H1 (cell line): ENCODE measurements at regions not wholly inside any gene's neighbourhood (a gene's known extent, or its start where the extent isn't known, plus 50 kb on each side); places are given as distances from the start of the nearest gene placed in this dataset.
"Not testable (repeated sequence)": the region's sequence is repeated elsewhere in the genome, so short reads cannot be mapped to it uniquely, and the experiment has no call there.

Experiments
- CTCF ChIA-PET: fragments of 300-600 bp; sonication (Branson Sonifier 250); formaldehyde crosslinking; loops from one replicate; lab custom pipeline; 2021; ENCODE audit not compliant: partially characterized antibody; lab: Charles Lee
- POLR2A ChIA-PET: fragments of 300-600 bp; sonication (Branson Sonifier 250); formaldehyde crosslinking; loops from one replicate; lab custom pipeline; 2021; ENCODE audit warnings: inconsistent platforms; ENCODE audit not compliant: partially characterized antibody; lab: Charles Lee
- DNase-seq, 2 experiments: peaks; one replicate each; pipeline versions ENCODE4 v3.0.0 to v3.0.0-alpha.2; 2010 to 2022; ENCODE audit warnings: low spot score in 2 of 2, low read depth in 1 of 2, mixed read lengths in 1 of 2
- FAIRE-seq: peaks from 2 replicates; lab custom pipeline; 2011; peaks lifted over from hg19 to GRCh38; lab: Jason Lieb, UNC
- H2AFZ ChIP-seq: 2 replicates; pipeline ENCODE4 v1.8.1; 2012; ENCODE audit warnings: low read length, inconsistent platforms
- H2AK5ac ChIP-seq: 2 replicates; pipeline ENCODE4 v1.6.1; 2013; ENCODE audit warnings: low read depth, low read length
- H2BK120ac ChIP-seq: replicated peaks from 2 replicates; pipeline ENCODE3; 2013; ENCODE audit warnings: low read depth, low read length, inconsistent platforms
- H2BK12ac ChIP-seq: 2 replicates; pipeline ENCODE4 v1.6.1; 2013; ENCODE audit warnings: low read depth, low read length
- H2BK15ac ChIP-seq: 2 replicates; pipeline ENCODE4 v1.6.1; 2013; ENCODE audit warnings: low read length
- H2BK20ac ChIP-seq: 2 replicates; pipeline ENCODE4 v1.6.1; 2013; ENCODE audit warnings: low read length
- H2BK5ac ChIP-seq: 2 replicates; pipeline ENCODE4 v1.6.1; 2013; ENCODE audit warnings: low read depth, low read length
- H3K14ac ChIP-seq: 2 replicates; pipeline ENCODE4 v1.6.1; 2013; ENCODE audit warnings: inconsistent platforms; ENCODE audit not compliant: insufficient read length
- H3K18ac ChIP-seq: 2 replicates; pipeline ENCODE4 v1.6.1; 2013; ENCODE audit warnings: low read length; ENCODE audit errors: extremely low read depth
- H3K23ac ChIP-seq: 2 replicates; pipeline ENCODE4 v1.6.1; 2013; ENCODE audit warnings: inconsistent platforms; ENCODE audit not compliant: insufficient read length
- H3K23me2 ChIP-seq: 2 replicates; pipeline ENCODE4 v1.6.1; 2013; ENCODE audit warnings: low read depth, low read length
- H3K27ac ChIP-seq: 2 replicates; pipeline ENCODE4 v1.6.1; 2011; ENCODE audit warnings: low read depth, low read length, inconsistent platforms
- H3K27me3 ChIP-seq, 4 experiments: replicated peaks in 1 of 4; 1 replicate in 1 of 4; 2 replicates in 3 of 4; pipeline versions ENCODE4 v1.6.1 to v1.8.1; 2011 to 2013; ENCODE audit warnings: low read length in 3 of 4, mild to moderate bottlenecking in 3 of 4, inconsistent platforms in 2 of 4, mixed read lengths in 2 of 4, moderate library complexity in 1 of 4; ENCODE audit not compliant: control insufficient read depth in 3 of 4, insufficient read depth in 3 of 4; ENCODE audit errors: extremely low read depth in 1 of 4
- H3K36me3 ChIP-seq, 4 experiments: 2 replicates each; pipeline versions ENCODE4 v1.6.1 to v1.8.1; 2011 to 2013; ENCODE audit warnings: mild to moderate bottlenecking in 4 of 4, low read length in 3 of 4, moderate library complexity in 2 of 4, control low read depth in 1 of 4, inconsistent platforms in 1 of 4; ENCODE audit not compliant: insufficient read depth in 4 of 4, control insufficient read depth in 2 of 4
- H3K4ac ChIP-seq: replicated peaks from 2 replicates; pipeline ENCODE3; 2013; ENCODE audit warnings: low read length, low read depth, mixed read lengths, inconsistent platforms; ENCODE audit not compliant: insufficient read length
- H3K4me1 ChIP-seq, 4 experiments: replicated peaks in 1 of 4; 1 replicate in 1 of 4; 2 replicates in 3 of 4; pipeline versions ENCODE4 v1.6.1 to v1.8.1; 2011 to 2013; ENCODE audit warnings: low read length in 3 of 4, inconsistent platforms in 2 of 4, mixed read lengths in 1 of 4; ENCODE audit not compliant: insufficient read depth in 4 of 4, control insufficient read depth in 3 of 4
- H3K4me2 ChIP-seq, 2 experiments: 2 replicates each; pipeline versions ENCODE4 v1.6.1 to v1.8.1; 2011 to 2013; ENCODE audit warnings: low read depth in 2 of 2, low read length in 2 of 2, control low read depth in 1 of 2, inconsistent platforms in 1 of 2, mild to moderate bottlenecking in 1 of 2; ENCODE audit not compliant: insufficient read depth in 1 of 2
- H3K4me3 ChIP-seq, 4 experiments: fragments of 200-600, 300-600 bp in 1 of 4; sonication (generic), shearing (Covaris generic), sonication (Bioruptor Twin) in 1 of 4; 2 replicates each; pipeline versions ENCODE4 v1.5.1 to v1.8.1; 2011 to 2016; ENCODE audit warnings: low read length in 4 of 4, low read depth in 3 of 4, control low read depth in 2 of 4, inconsistent platforms in 2 of 4, mild to moderate bottlenecking in 2 of 4, mixed read lengths in 1 of 4, moderate library complexity in 1 of 4; ENCODE audit not compliant: insufficient read depth in 2 of 4; ENCODE audit errors: extremely low read depth in 1 of 4
- H3K56ac ChIP-seq: replicated peaks from 2 replicates; pipeline ENCODE3; 2013; ENCODE audit warnings: low read depth, mild to moderate bottlenecking, mixed read lengths, low read length, inconsistent platforms; ENCODE audit not compliant: insufficient read length
- H3K79me1 ChIP-seq: 2 replicates; pipeline ENCODE4 v1.6.1; 2013; ENCODE audit warnings: low read depth, low read length, control low read depth
- H3K79me2 ChIP-seq, 2 experiments: 2 replicates each; pipeline versions ENCODE4 v1.6.1 to v1.8.1; 2012 to 2013; ENCODE audit warnings: low read length in 2 of 2, mild to moderate bottlenecking in 2 of 2, inconsistent platforms in 1 of 2; ENCODE audit not compliant: insufficient read depth in 2 of 2, control insufficient read depth in 1 of 2
- H3K9ac ChIP-seq, 4 experiments: replicated peaks in 1 of 4; 1 replicate in 1 of 4; 2 replicates in 3 of 4; pipeline versions ENCODE4 v1.6.1 to v1.8.1; 2011 to 2013; ENCODE audit warnings: low read depth in 3 of 4, low read length in 3 of 4, control low read depth in 2 of 4, mild to moderate bottlenecking in 2 of 4, moderate library complexity in 2 of 4, inconsistent platforms in 1 of 4; ENCODE audit errors: extremely low read depth in 1 of 4
- H3K9me3 ChIP-seq, 2 experiments: 2 replicates each; pipeline versions ENCODE4 v1.6.1 to v1.8.1; 2012 to 2013; ENCODE audit warnings: mild to moderate bottlenecking in 2 of 2, moderate library complexity in 2 of 2, control low read depth in 1 of 2, inconsistent platforms in 1 of 2, low read depth in 1 of 2, low read length in 1 of 2, mixed read lengths in 1 of 2; ENCODE audit not compliant: insufficient read depth in 2 of 2
- H4K20me1 ChIP-seq, 2 experiments: replicated peaks in 1 of 2; 2 replicates each; pipeline versions ENCODE3 to v1.8.1; 2011 to 2013; ENCODE audit warnings: inconsistent platforms in 2 of 2, low read length in 2 of 2, mild to moderate bottlenecking in 1 of 2; ENCODE audit not compliant: insufficient read depth in 2 of 2, control insufficient read depth in 1 of 2
- H4K5ac ChIP-seq: 2 replicates; pipeline ENCODE4 v1.6.1; 2013; ENCODE audit warnings: low read length, low read depth, mixed read lengths, inconsistent platforms; ENCODE audit not compliant: insufficient read length
- H4K8ac ChIP-seq: 2 replicates; pipeline ENCODE4 v1.8.0; 2013; ENCODE audit warnings: mild to moderate bottlenecking, moderate library complexity, low read length, inconsistent platforms; ENCODE audit not compliant: insufficient read depth; ENCODE audit errors: extremely low read depth
- H4K91ac ChIP-seq: replicated peaks from 2 replicates; pipeline ENCODE3; 2013; ENCODE audit warnings: low read length, mixed read lengths, inconsistent platforms; ENCODE audit not compliant: insufficient read length
- WGBS, 2 experiments: shearing (Covaris generic) in 1 of 2; methylation state at CpG; one replicate each; pipeline versions ENCODE4 v1.1.6 to v1.1.7; 2013 to 2015; ENCODE audit warnings: low lambda C conversion rate in 2 of 2, mixed read lengths in 2 of 2, inconsistent platforms in 1 of 2, low coverage in 1 of 2, missing lambda C conversion rate in 1 of 2; ENCODE audit not compliant: insufficient replicate concordance in 2 of 2, insufficient coverage in 1 of 2, insufficient read length in 1 of 2; ENCODE audit errors: extremely low coverage in 1 of 2, missing lambda C conversion rate in 1 of 2; 5-methylcytosine and 5-hydroxymethylcytosine counted together

DNA sequence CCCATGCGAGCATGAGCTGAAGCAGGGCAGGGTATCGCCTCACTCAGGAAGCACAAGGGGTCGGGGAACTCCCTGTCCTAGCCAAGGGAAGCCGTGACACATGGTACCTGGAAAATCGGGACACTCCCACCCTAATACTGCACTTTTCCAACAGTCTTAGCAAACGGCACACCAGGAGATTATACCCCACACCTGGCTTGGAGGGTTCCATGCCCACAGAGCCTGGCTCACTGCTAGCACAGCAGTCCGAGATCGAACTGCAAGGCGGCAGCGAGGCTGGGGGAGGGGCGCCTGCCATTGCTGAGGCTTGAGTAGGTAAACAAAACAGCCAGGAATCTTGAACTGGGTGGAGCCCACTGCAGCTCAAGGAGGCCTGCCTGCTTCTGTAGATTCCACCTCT lies 430.7 kb downstream of the ADCYAP1 start:
- H3K4ac ChIP-seq, H3K27ac ChIP-seq, H2AFZ ChIP-seq, H3K23ac ChIP-seq, DNase-seq, H2AK5ac ChIP-seq, H2BK5ac ChIP-seq, H3K36me3 ChIP-seq, H2BK20ac ChIP-seq, H3K14ac ChIP-seq, H3K9ac ChIP-seq, H3K18ac ChIP-seq, H4K91ac ChIP-seq, FAIRE-seq, H3K56ac ChIP-seq, H3K27me3 ChIP-seq, H3K4me2 ChIP-seq, H3K23me2 ChIP-seq, H4K20me1 ChIP-seq, H3K79me2 ChIP-seq, H3K79me1 ChIP-seq, H3K4me1 ChIP-seq, H2BK120ac ChIP-seq, H2BK15ac ChIP-seq, POLR2A ChIA-PET, H4K5ac ChIP-seq, H3K4me3 ChIP-seq, H4K8ac ChIP-seq, H2BK12ac ChIP-seq, CTCF ChIA-PET: not testable (repeated sequence)
- peaks cover 16 to 19% of the 10 kb centered on the region in 2 experiments for H3K9me3 ChIP-seq
- WGBS, 2 experiments: 78% methylated on average over 11 of the region's 11 CpGs; no CpG with 5 or more reads in 1 of the 2 experiments
